ENCODE measurements at regions not wholly inside any gene's neighbourhood (a gene's known extent, or its start where the extent isn't known, plus 50 kb on each side); places are given as distances from the start of the nearest gene placed in this dataset.

DNA sequence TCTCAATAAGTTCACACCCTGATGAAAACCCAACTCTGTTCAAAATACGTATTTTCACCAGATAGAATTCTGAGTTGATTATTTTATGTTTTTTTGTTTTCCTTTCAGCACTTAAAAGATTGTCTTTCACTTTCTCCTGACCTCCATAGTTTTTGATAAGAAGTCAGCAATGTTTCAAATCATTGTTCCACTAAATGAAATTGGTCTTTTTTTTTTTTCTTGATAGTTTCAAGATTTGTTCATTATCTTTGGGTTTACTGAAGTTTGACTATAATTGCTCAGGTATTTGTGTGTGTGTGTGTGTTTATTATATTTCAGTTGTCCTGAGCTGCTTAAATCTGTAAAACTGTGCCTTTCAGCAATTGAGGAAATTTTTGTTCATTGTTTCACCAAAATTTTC, 498.7 kb downstream of the TLE1 start:
- no peak overlapping the region for H2AFZ ChIP-seq (ENCODE audit: low read length)
- no peaks in the 10 kb centered on the region for H3K27me3 ChIP-seq (ENCODE audit: control insufficient read depth in 1 of 2, insufficient read depth in 2 of 2, low read length in 2 of 2)
- ChIA-PET CTCF (ENCODE audit: low intra/inter-chr PET ratio, low total read pairs) (no interaction called here), POLR2A (no interaction called here)
- no peaks in the 10 kb centered on the region for H3K4me1 ChIP-seq (ENCODE audit: insufficient read depth, low read length)
- no peaks in the 10 kb centered on the region for H4K20me1 ChIP-seq (ENCODE audit: insufficient read depth, low read length)
- no peak for ATAC-seq
- H3K27ac ChIP-seq (ENCODE audit: extremely low read length, insufficient read depth, low read length), result no peak overlapping the region
- H3K9me3 ChIP-seq (ENCODE audit: low read length), result no peaks in the 10 kb centered on the region
- H3K4me2 ChIP-seq (ENCODE audit: low read depth, low read length), result no peak overlapping the region
- H3K79me2 ChIP-seq (ENCODE audit: insufficient read depth, low read length), result no peaks in the 10 kb centered on the region
- no peak overlapping the region for H3K4me3 ChIP-seq (replicated peaks in 1 of 3; ENCODE audit: insufficient read depth in 1 of 3, low read depth in 2 of 3, low read length in 3 of 3)
- no TSS peak for BruUV-seq (replicated peaks)
- in situ Hi-C loops (cut with HindIII; ENCODE audit: extremely low pct_ligation_motif_present, low pct_unique_long_range_greater_than_20kb), result no loop called here
- H3K9ac ChIP-seq (ENCODE audit: insufficient read depth, low read depth, low read length), result no peak overlapping the region
- FAIRE-seq, result no peak
- intact Hi-C loops (cut with micrococcal nuclease; ENCODE audit: unreplicated experiment), result no loop called here
- DNase-seq (ENCODE audit: low spot score), result no peak
- no peaks in the 10 kb centered on the region for H3K36me3 ChIP-seq (replicated peaks in 1 of 2; ENCODE audit: control insufficient read depth in 1 of 2, insufficient read depth in 2 of 2, low read length in 2 of 2)
- 4% methylated on average over 1 of the region's 1 CpG for whole genome bisulfite sequencing (ENCODE audit: low lambda C conversion rate)
- TF ChIP-seq ZFY (CRISPR knock-in tag; IDR thresholded peaks at IDR 0.05), result no peak
- no peak for TF ChIP-seq JUN (CRISPR knock-in tag; IDR thresholded peaks at IDR 0.05)
- TF ChIP-seq ZNF652 (CRISPR knock-in tag; IDR thresholded peaks at IDR 0.05; ENCODE audit: borderline replicate concordance, low read depth), result no peak
- no peak for TF ChIP-seq SMAD3 (CRISPR knock-in tag; IDR thresholded peaks at IDR 0.05)
- TF ChIP-seq, protein P1, sequence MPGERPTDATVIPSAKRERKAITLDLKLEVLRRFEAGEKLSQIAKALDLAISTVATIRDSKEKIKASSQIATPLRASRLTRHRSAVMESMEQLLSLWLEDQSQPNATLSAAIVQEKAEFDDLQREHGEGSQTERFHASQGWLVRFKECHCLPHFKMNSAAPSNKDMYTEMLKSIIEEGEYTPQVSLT (CRISPR knock-in tag; IDR thresholded peaks at IDR 0.05; ENCODE audit: borderline replicate concordance, low read depth), result no peak
- no peak for TF ChIP-seq PTBP1 (IDR thresholded peaks at IDR 0.05; ENCODE audit: low read depth, low read length, poor library complexity, severe bottlenecking)
- TF ChIP-seq ZNF83 (CRISPR knock-in tag; IDR thresholded peaks at IDR 0.05; ENCODE audit: borderline replicate concordance), result no peak
- TF ChIP-seq, protein P2, sequence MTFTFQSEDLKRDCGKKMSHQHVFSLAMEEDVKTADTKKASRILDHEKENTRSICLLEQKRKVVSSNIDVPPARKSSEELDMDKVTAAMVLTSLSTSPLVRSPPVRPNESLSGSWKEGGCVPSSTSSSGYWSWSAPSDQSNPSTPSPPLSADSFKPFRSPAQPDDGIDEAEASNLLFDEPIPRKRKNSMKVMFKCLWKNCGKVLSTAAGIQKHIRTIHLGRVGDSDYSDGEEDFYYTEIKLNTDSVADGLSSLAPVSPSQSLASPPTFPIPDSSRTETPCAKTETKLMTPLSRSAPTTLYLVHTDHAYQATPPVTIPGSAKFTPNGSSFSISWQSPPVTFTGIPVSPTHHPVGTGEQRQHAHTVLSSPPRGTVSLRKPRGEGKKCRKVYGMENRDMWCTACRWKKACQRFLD (CRISPR knock-in tag; IDR thresholded peaks at IDR 0.05; ENCODE audit: borderline replicate concordance), result no peak
- no peak for TF ChIP-seq ZNF232 (CRISPR knock-in tag; IDR thresholded peaks at IDR 0.05; ENCODE audit: borderline replicate concordance)
